Tibial nerve (tissue), 4 donors: ENCODE measurements at regions not wholly inside any gene's neighbourhood (a gene's known extent, or its start where the extent isn't known, plus 50 kb on each side); places are given as distances from the start of the nearest gene placed in this dataset.

ENCODE experiments used
- DNase-seq, 2 donors: peaks; one replicate each; pipeline ENCODE4 v3.0.0-alpha.2; 2019; ENCODE audit warnings: low spot score in 2 of 2
- H3K27ac ChIP-seq, 4 donors: fragments of 200-600 bp; sonication (generic) in 3 of 4; one replicate each; pipeline ENCODE4 v1.5.1; 2017 to 2019; ENCODE audit warnings: mild to moderate bottlenecking in 1 of 4
- H3K27me3 ChIP-seq, 2 donors: fragments of 200-600 bp; sonication (generic) in 1 of 2; one replicate each; pipeline versions ENCODE4 v1.5.1 to v1.6.0; 2017 to 2019
- H3K36me3 ChIP-seq, 3 donors: fragments of 200-600 bp; sonication (generic); one replicate each; pipeline ENCODE4 v1.5.1; 2018 to 2019
- H3K4me1 ChIP-seq, 4 donors: fragments of 200-600 bp; sonication (generic) in 3 of 4; one replicate each; pipeline ENCODE4 v1.5.1; 2017 to 2019
- H3K4me3 ChIP-seq, 4 donors: fragments of 200-600 bp; sonication (generic) in 3 of 4; one replicate each; pipeline ENCODE4 v1.5.1; 2017 to 2019; ENCODE audit warnings: mild to moderate bottlenecking in 1 of 4, moderate library complexity in 1 of 4
- H3K9me3 ChIP-seq, 4 donors: fragments of 200-600 bp; sonication (generic) in 3 of 4; one replicate each; pipeline ENCODE4 v1.5.1; 2017 to 2019
- EP300 ChIP-seq, 2 donors: sonication (generic); formaldehyde crosslinking; IDR thresholded peaks; one replicate each; pipeline ENCODE4 v1.6.1; 2017; ENCODE audit warnings: antibody characterized with exemption in 2 of 2, mild to moderate bottlenecking in 1 of 2
- POLR2A ChIP-seq, 2 donors: fragments of 450-650 bp; IDR thresholded peaks; one replicate each; pipeline ENCODE4 v1.6.1; 2017; ENCODE audit warnings: antibody characterized with exemption in 2 of 2, mild to moderate bottlenecking in 2 of 2, moderate library complexity in 2 of 2
- WGBS, 2 donors: methylation state at CpG; one replicate each; pipeline ENCODE4 v1.1.5; 2018; 5-methylcytosine and 5-hydroxymethylcytosine counted together
- TF ChIP-seq, protein P1 (sequence below), 5 experiments: fragments of 200-600 bp in 3 of 5; fragments of 450-650 bp in 2 of 5; sonication (generic) in 3 of 5; IDR thresholded peaks; one replicate each; pipeline ENCODE4 v1.5.1; 2016 to 2019; ENCODE audit warnings: antibody characterized with exemption in 5 of 5, mild to moderate bottlenecking in 3 of 5, moderate library complexity in 2 of 5

DNA sequence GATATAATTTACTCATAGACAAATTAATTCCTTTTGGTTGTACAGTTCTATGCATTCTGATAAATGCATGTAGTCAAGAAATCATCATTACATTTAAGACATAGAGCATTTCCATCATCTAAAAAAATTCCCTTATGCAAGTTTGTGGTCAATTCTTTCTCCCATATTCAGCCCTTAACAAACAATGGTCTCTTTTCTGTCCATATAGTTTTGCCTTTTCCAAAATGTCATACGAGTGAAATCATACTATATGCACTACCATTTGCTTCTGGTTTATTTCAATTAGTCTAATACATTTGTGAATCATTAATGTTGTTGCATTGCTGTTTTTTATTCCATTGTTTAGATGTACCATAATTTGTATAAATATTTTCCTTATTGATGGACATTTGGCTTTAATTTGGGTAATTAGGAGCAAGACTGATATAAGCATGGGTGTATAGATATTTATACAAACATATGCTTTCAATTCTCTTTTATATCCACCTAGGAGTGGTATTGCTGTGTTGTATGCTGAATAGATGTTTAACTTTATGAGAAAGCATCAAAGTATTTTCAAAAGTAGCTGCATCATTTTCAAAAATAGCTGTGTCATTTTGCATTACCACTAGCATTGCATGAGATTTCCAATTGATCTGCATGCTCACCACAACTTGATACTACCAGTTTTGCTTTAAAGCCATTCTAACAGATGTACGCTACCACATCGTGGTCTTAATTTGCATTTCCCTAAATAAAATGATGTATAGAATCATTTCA lies 397.0 kb upstream of the ADAMTS5 start:
- Histone ChIP-seq H3K36me3 (no peaks in the 10 kb centered on the region), H3K27ac (no peak overlapping the region), H3K27me3 (no peaks in the 10 kb centered on the region), H3K4me3 (no peak overlapping the region), H3K9me3 (no peaks in the 10 kb centered on the region), H3K4me1 (peaks cover 0 to 4% (median 0%) of the 10 kb centered on the region in 4 donors)
- DNase-seq, result no peak
- WGBS, 2 donors, result 76 to 82% methylated on average over 3 of the region's 3 CpGs
- TF ChIP-seq POLR2A (IDR thresholded peaks at IDR 0.05) (no peak), EP300 (IDR thresholded peaks at IDR 0.05) (no peak)
- TF ChIP-seq, protein P1, sequence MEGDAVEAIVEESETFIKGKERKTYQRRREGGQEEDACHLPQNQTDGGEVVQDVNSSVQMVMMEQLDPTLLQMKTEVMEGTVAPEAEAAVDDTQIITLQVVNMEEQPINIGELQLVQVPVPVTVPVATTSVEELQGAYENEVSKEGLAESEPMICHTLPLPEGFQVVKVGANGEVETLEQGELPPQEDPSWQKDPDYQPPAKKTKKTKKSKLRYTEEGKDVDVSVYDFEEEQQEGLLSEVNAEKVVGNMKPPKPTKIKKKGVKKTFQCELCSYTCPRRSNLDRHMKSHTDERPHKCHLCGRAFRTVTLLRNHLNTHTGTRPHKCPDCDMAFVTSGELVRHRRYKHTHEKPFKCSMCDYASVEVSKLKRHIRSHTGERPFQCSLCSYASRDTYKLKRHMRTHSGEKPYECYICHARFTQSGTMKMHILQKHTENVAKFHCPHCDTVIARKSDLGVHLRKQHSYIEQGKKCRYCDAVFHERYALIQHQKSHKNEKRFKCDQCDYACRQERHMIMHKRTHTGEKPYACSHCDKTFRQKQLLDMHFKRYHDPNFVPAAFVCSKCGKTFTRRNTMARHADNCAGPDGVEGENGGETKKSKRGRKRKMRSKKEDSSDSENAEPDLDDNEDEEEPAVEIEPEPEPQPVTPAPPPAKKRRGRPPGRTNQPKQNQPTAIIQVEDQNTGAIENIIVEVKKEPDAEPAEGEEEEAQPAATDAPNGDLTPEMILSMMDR (IDR thresholded peaks at IDR 0.05), result no peak

DNA sequence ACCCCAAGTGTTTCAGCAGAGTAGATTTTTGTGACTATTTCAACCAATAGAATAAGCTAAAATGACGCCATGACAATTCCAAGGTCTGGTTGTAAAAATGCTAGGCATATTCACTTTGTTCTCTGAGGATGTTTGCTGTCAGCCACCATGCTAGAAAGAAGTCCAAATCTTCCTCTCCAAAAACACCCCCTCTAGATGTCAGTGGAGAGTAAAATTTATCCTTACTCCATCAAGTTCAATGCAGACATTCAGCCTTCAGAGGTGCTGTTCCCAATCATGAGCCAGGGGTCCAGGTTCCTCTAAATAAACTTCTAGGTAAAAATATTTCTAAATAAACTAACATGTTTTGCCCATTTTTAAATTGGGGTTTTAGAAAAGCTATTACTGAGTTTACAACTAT lies 395.4 kb upstream of the ADAMTS5 start:
- Histone ChIP-seq H3K4me1 (peaks cover 0 to 5% (median 0%) of the 10 kb centered on the region in 4 donors), H3K27me3 (no peaks in the 10 kb centered on the region), H3K4me3 (no peak overlapping the region), H3K9me3 (no peaks in the 10 kb centered on the region), H3K27ac (no peak overlapping the region), H3K36me3 (no peaks in the 10 kb centered on the region)
- no peak for TF ChIP-seq EP300 (IDR thresholded peaks at IDR 0.05)
- TF ChIP-seq, protein P1 (IDR thresholded peaks at IDR 0.05), result no peak
- no peak for TF ChIP-seq POLR2A (IDR thresholded peaks at IDR 0.05)
- WGBS, 2 donors, result 95 to 100% methylated on average over 1 of the region's 1 CpG
- DNase-seq, result no peak

DNA sequence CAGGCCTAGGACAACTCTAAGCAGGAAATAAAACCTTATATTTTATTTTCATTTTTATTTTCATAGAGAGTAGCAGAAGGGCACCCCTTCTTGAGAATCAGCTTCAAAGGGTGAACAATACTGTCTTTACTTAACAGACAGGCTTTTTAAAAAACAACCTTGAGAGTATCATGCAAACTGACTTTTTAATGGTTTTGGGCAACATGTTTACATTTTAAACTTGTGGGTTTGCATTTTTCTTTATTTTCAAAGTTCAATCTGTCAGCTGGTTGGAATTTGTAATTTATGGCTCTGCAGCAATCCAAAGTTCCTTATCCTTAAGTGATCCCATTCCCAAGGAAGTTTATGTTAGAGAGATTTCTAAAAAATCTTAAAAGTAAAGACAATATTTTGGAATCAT lies 392.3 kb upstream of the ADAMTS5 start:
- Histone ChIP-seq H3K27me3 (no peaks in the 10 kb centered on the region), H3K36me3 (no peaks in the 10 kb centered on the region), H3K27ac (no peak overlapping the region), H3K4me1 (peaks cover 0 to 5% (median 0%) of the 10 kb centered on the region in 4 donors), H3K4me3 (no peak overlapping the region), H3K9me3 (no peaks in the 10 kb centered on the region)
- DNase-seq, result no peak
- TF ChIP-seq, protein P1 (IDR thresholded peaks at IDR 0.05), result no peak

DNA sequence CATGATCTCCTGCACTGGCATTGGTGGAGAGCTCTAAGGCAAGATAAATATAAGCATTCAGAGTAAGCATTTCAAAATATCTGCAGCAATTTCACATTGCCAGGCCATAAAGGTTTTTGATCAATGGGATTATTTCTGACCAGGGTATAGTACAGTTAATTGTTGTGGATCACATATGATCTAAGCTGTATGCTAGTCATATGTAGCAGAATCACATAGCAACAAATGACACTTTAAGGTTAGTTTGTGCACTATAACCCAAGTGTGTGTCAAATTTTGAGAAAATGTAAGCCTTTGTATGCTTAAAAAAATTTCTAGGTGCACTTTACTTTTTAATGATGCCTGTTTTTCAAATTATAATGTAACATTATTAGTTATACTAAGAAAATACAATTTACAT lies 386.0 kb upstream of the ADAMTS5 start:
- Histone ChIP-seq H3K4me1 (no peaks in the 10 kb centered on the region), H3K27ac (no peak overlapping the region), H3K36me3 (no peaks in the 10 kb centered on the region), H3K4me3 (no peak overlapping the region), H3K9me3 (no peaks in the 10 kb centered on the region), H3K27me3 (no peaks in the 10 kb centered on the region)
- no peak for DNase-seq
- TF ChIP-seq, protein P1 (IDR thresholded peaks at IDR 0.05), result no peak

DNA sequence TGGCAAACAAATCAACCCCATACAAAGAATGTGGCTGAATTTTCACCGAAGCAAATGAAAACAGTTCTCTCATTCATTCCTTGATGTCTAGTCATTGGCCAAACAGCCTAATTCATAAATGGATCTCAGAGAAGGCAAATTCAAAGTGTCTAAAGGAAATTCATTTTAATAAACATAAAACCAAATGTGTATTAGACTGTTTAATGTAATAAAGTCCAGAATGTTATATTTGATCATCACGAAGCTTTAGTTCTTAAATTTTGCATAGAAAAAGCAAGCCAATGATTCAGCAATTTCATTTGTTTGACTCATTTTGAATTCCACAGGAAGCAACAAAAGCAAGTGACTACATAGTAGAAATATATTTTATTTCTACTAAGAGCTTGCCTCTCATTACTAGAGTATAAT lies 379.2 kb upstream of the ADAMTS5 start:
- H3K4me1 ChIP-seq, result no peaks in the 10 kb centered on the region
- H3K36me3 ChIP-seq, result no peaks in the 10 kb centered on the region
- no peak overlapping the region for H3K4me3 ChIP-seq
- no peak for DNase-seq
- TF ChIP-seq POLR2A (IDR thresholded peaks at IDR 0.05) (no peak), EP300 (IDR thresholded peaks at IDR 0.05) (no peak)
- TF ChIP-seq, protein P1 (IDR thresholded peaks at IDR 0.05), result no peak
- H3K9me3 ChIP-seq, result no peaks in the 10 kb centered on the region
- WGBS, 2 donors, result 36 to 50% methylated on average over 2 of the region's 2 CpGs
- H3K27me3 ChIP-seq, result no peaks in the 10 kb centered on the region
- H3K27ac ChIP-seq, result no peak overlapping the region
